Nephron progenitor cell (in vitro differentiated cells): ENCODE measurements at regions not wholly inside any gene's neighbourhood (a gene's known extent, or its start where the extent isn't known, plus 50 kb on each side); places are given as distances from the start of the nearest gene placed in this dataset.

ENCODE experiments used
- DNase-seq: peaks from one replicate; pipeline ENCODE4 v3.0.0; 2021
- H3K27ac Mint-ChIP-seq: 2 replicates; pipeline ENCODE4 v1.8.0; 2021; ENCODE audit warnings: mild to moderate bottlenecking, moderate library complexity, mixed read lengths
- H3K27me3 Mint-ChIP-seq: 2 replicates; pipeline ENCODE4 v1.8.0; 2021; ENCODE audit warnings: mild to moderate bottlenecking, low read depth, mixed read lengths; ENCODE audit not compliant: poor library complexity
- H3K36me3 Mint-ChIP-seq: 2 replicates; pipeline ENCODE4 v1.8.0; 2021; ENCODE audit warnings: low read depth, mixed read lengths
- H3K4me1 Mint-ChIP-seq: 2 replicates; pipeline ENCODE4 v1.8.0; 2021; ENCODE audit warnings: mixed read lengths
- H3K4me3 Mint-ChIP-seq: 2 replicates; pipeline ENCODE4 v1.8.0; 2021; ENCODE audit warnings: mild to moderate bottlenecking, moderate library complexity, mixed read lengths
- H3K9me3 Mint-ChIP-seq: 2 replicates; pipeline ENCODE4 v1.8.0; 2021; ENCODE audit warnings: mild to moderate bottlenecking, moderate library complexity, mixed read lengths
- CTCF ChIP-seq: fragments of 200-600 bp; sonication (generic); IDR thresholded peaks from 2 replicates; pipeline ENCODE4 v1.5.0; 2021; ENCODE audit warnings: antibody characterized with exemption

GRCh38 chr3:82416349-82416748 lies 654.9 kb upstream of the GBE1 start:
- Mint-ChIP-seq H3K36me3 (no peaks in the 10 kb centered on the region), H3K27me3 (no peaks in the 10 kb centered on the region), H3K4me3 (no peak overlapping the region), H3K9me3 (no peaks in the 10 kb centered on the region), H3K27ac (no peak overlapping the region), H3K4me1 (peaks cover 5% of the 10 kb centered on the region)
- no peak for TF ChIP-seq CTCF
- DNase-seq, result no peak

- DNase-seq, result no peak
- TF ChIP-seq CTCF, result no peak
- Mint-ChIP-seq H3K4me1 (peaks cover 3% of the 10 kb centered on the region), H3K27me3 (no peaks in the 10 kb centered on the region), H3K4me3 (no peak overlapping the region), H3K36me3 (no peaks in the 10 kb centered on the region), H3K27ac (no peak overlapping the region), H3K9me3 (no peaks in the 10 kb centered on the region)
These were observed 651.7 kb upstream of the GBE1 start for GRCh38 chr3:82413171-82413570.

- no peaks in the 10 kb centered on the region for H3K36me3 Mint-ChIP-seq
- H3K4me1 Mint-ChIP-seq, result peaks cover 10% of the 10 kb centered on the region
- no peak for TF ChIP-seq CTCF
- H3K27me3 Mint-ChIP-seq, result no peaks in the 10 kb centered on the region
- H3K27ac Mint-ChIP-seq, result no peak overlapping the region
- H3K4me3 Mint-ChIP-seq, result no peak overlapping the region
- no peaks in the 10 kb centered on the region for H3K9me3 Mint-ChIP-seq
- no peak for DNase-seq
These were observed 648.9 kb upstream of the GBE1 start for GRCh38 chr3:82410366-82410765.

GRCh38 chr3:82409842-82410241 lies 648.4 kb upstream of the GBE1 start:
- Mint-ChIP-seq H3K27me3 (no peaks in the 10 kb centered on the region), H3K4me3 (no peak overlapping the region), H3K9me3 (no peaks in the 10 kb centered on the region), H3K36me3 (no peaks in the 10 kb centered on the region), H3K4me1 (peaks cover 10% of the 10 kb centered on the region), H3K27ac (no peak overlapping the region)
- DNase-seq, result no peak
- no peak for TF ChIP-seq CTCF

GRCh38 chr3:82392203-82392775 lies 630.8 kb upstream of the GBE1 start:
- no peaks in the 10 kb centered on the region for H3K9me3 Mint-ChIP-seq
- no peaks in the 10 kb centered on the region for H3K4me1 Mint-ChIP-seq
- H3K27ac Mint-ChIP-seq, result no peak overlapping the region

More at GRCh38 chr3:82392203-82392775, 630.8 kb upstream of the GBE1 start:
- Mint-ChIP-seq H3K36me3 (no peaks in the 10 kb centered on the region), H3K27me3 (no peaks in the 10 kb centered on the region), H3K4me3 (no peak overlapping the region)
- no peak for DNase-seq
- no peak for TF ChIP-seq CTCF
